ENCODE measurements at regions not wholly inside any gene's neighbourhood (a gene's known extent, or its start where the extent isn't known, plus 50 kb on each side); places are given as distances from the start of the nearest gene placed in this dataset.

GRCh38 chr7:85612514-85612913 is 425.7 kb upstream of the SEMA3D start:
- Histone ChIP-seq H3K36me3 (ENCODE audit: control insufficient read depth, insufficient read depth, low read length) (no peaks in the 10 kb centered on the region), H3K4me3 (ENCODE audit: low read depth, low read length) (no peak overlapping the region), H3K27me3 (ENCODE audit: control insufficient read depth, insufficient read depth, low read length) (no peaks in the 10 kb centered on the region)
- no peak for TF ChIP-seq CTCF (IDR thresholded peaks at IDR 0.05; ENCODE audit: insufficient read depth, low read length, severe bottlenecking)
- DNase-seq (ENCODE audit: low read depth): no peak
- FAIRE-seq: no peak

DNA sequence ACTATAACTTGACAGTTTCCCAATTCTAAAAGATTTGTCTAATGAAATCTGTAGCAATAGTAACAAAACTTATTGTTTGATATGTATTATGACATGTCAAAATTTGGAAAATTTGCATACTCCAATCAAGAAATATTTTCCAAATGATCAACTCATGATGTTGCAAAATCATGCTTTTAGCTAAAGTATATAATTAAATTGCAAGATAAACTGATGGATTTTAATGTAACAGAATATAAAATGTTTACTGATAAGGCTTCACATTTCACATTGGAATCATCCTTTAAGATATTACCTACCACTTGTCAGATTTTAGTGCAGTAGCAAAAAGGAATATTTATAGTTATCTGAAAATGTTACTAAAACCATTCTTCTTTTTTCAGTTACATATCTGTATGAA is 421.9 kb upstream of the SEMA3D start:
- Histone ChIP-seq H3K27me3 (ENCODE audit: control insufficient read depth, insufficient read depth, low read length) (no peaks in the 10 kb centered on the region), H3K36me3 (ENCODE audit: control insufficient read depth, insufficient read depth, low read length) (no peaks in the 10 kb centered on the region), H3K4me3 (ENCODE audit: low read depth, low read length) (no peak overlapping the region)
- DNase-seq (ENCODE audit: low read depth) (no peak), FAIRE-seq (no peak)
- no peak for TF ChIP-seq CTCF (IDR thresholded peaks at IDR 0.05; ENCODE audit: insufficient read depth, low read length, severe bottlenecking)

DNA sequence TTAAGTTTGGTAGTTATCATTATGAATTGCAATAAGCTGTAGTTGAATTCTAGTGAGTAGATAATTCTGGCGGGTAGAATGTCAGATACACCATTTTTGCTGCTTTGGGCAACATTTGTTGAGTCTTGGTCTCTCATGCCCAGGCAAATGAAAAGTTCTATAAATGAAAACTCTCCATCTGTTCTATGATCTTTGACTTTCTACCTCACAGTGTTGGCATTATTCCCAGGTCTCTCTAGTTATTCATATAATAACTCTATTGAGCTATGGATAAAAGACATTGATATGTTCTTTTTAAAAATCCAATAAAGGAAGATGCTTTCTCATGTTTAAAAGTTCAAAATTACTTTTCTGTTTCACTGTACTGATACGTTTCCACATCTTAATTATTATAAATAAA is 415.3 kb upstream of the SEMA3D start:
- DNase-seq (ENCODE audit: low read depth) (no peak), FAIRE-seq (no peak)
- Histone ChIP-seq H3K4me3 (ENCODE audit: low read depth, low read length) (no peak overlapping the region), H3K36me3 (ENCODE audit: control insufficient read depth, insufficient read depth, low read length) (no peaks in the 10 kb centered on the region), H3K27me3 (ENCODE audit: control insufficient read depth, insufficient read depth, low read length) (no peaks in the 10 kb centered on the region)
- no peak for TF ChIP-seq CTCF (IDR thresholded peaks at IDR 0.05; ENCODE audit: insufficient read depth, low read length, severe bottlenecking)

DNA sequence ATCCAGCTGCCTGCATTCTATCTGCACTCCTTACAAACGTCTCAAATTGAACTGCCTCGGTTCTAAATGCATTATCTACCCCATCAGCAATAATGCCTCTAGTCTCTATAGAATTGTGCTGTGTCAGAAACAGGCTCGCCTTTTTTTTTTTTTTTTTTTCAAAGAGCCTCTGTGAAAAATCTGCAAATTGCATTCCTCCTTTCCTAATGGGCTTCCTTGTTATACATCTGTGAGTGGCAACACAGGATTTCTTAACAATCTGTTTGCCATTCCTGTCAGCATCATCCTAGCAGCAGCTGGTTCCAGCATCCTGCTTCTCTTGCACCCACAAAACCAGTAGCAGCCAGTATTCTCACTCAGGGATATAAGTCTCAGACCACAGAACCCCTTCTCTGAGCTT is 413.5 kb upstream of the SEMA3D start:
- no peak for FAIRE-seq
- no peak for TF ChIP-seq CTCF (IDR thresholded peaks at IDR 0.05; ENCODE audit: insufficient read depth, low read length, severe bottlenecking)
- no peaks in the 10 kb centered on the region for H3K36me3 ChIP-seq (ENCODE audit: control insufficient read depth, insufficient read depth, low read length)
- H3K27me3 ChIP-seq (ENCODE audit: control insufficient read depth, insufficient read depth, low read length): no peaks in the 10 kb centered on the region
- H3K4me3 ChIP-seq (ENCODE audit: low read depth, low read length): no peak overlapping the region
- DNase-seq (ENCODE audit: low read depth): no peak

DNA sequence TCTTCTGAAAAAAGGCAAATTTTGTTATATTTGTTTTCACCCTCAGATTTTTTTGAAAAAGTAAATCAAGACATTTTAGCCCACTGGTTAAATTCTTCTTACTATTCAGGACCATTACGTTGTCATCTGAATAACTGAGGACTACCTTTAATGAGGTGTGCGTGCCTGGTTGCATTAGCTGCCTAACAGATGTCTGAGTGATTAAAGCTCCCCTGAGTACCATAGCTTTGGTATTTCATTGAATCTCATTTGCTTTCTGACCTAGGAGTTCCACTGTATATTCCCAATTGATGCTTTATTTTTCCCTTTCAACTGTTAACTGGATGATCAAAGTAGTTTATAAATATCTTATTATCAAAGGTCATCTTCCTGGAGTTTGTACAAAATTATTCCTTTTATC is 410.0 kb upstream of the SEMA3D start:
- TF ChIP-seq CTCF (IDR thresholded peaks at IDR 0.05; ENCODE audit: insufficient read depth, low read length, severe bottlenecking): no peak
- H3K4me3 ChIP-seq (ENCODE audit: low read depth, low read length): no peak overlapping the region
- DNase-seq (ENCODE audit: low read depth) (no peak), FAIRE-seq (no peak)
- H3K27me3 ChIP-seq (ENCODE audit: control insufficient read depth, insufficient read depth, low read length): peaks cover 4% of the 10 kb centered on the region
- H3K36me3 ChIP-seq (ENCODE audit: control insufficient read depth, insufficient read depth, low read length): no peaks in the 10 kb centered on the region

- TF ChIP-seq CTCF (IDR thresholded peaks at IDR 0.05; ENCODE audit: insufficient read depth, low read length, severe bottlenecking): no peak
- no peaks in the 10 kb centered on the region for H3K36me3 ChIP-seq (ENCODE audit: control insufficient read depth, insufficient read depth, low read length)
- H3K4me3 ChIP-seq (ENCODE audit: low read depth, low read length): no peak overlapping the region
- DNase-seq (ENCODE audit: low read depth) (peak; percentile 3), FAIRE-seq (no peak)
- peaks cover 4% of the 10 kb centered on the region for H3K27me3 ChIP-seq (ENCODE audit: control insufficient read depth, insufficient read depth, low read length)
Observed at GRCh38 chr7:85595750-85596178, 408.9 kb upstream of the SEMA3D start.
